H1 (cell line): ENCODE measurements at regions not wholly inside any gene's neighbourhood (a gene's known extent, or its start where the extent isn't known, plus 50 kb on each side); places are given as distances from the start of the nearest gene placed in this dataset.

Experiments
- CTCF ChIA-PET: fragments of 300-600 bp; sonication (Branson Sonifier 250); formaldehyde crosslinking; loops from one replicate; lab custom pipeline; 2021; ENCODE audit not compliant: partially characterized antibody; lab: Charles Lee
- POLR2A ChIA-PET: fragments of 300-600 bp; sonication (Branson Sonifier 250); formaldehyde crosslinking; loops from one replicate; lab custom pipeline; 2021; ENCODE audit warnings: inconsistent platforms; ENCODE audit not compliant: partially characterized antibody; lab: Charles Lee
- DNase-seq, 2 experiments: peaks; one replicate each; pipeline versions ENCODE4 v3.0.0 to v3.0.0-alpha.2; 2010 to 2022; ENCODE audit warnings: low spot score in 2 of 2, low read depth in 1 of 2, mixed read lengths in 1 of 2
- FAIRE-seq: peaks from 2 replicates; lab custom pipeline; 2011; peaks lifted over from hg19 to GRCh38; lab: Jason Lieb, UNC
- H2AFZ ChIP-seq: 2 replicates; pipeline ENCODE4 v1.8.1; 2012; ENCODE audit warnings: low read length, inconsistent platforms
- H2AK5ac ChIP-seq: 2 replicates; pipeline ENCODE4 v1.6.1; 2013; ENCODE audit warnings: low read depth, low read length
- H2BK120ac ChIP-seq: replicated peaks from 2 replicates; pipeline ENCODE3; 2013; ENCODE audit warnings: low read depth, low read length, inconsistent platforms
- H2BK12ac ChIP-seq: 2 replicates; pipeline ENCODE4 v1.6.1; 2013; ENCODE audit warnings: low read depth, low read length
- H2BK15ac ChIP-seq: 2 replicates; pipeline ENCODE4 v1.6.1; 2013; ENCODE audit warnings: low read length
- H2BK20ac ChIP-seq: 2 replicates; pipeline ENCODE4 v1.6.1; 2013; ENCODE audit warnings: low read length
- H2BK5ac ChIP-seq: 2 replicates; pipeline ENCODE4 v1.6.1; 2013; ENCODE audit warnings: low read depth, low read length
- H3K14ac ChIP-seq: 2 replicates; pipeline ENCODE4 v1.6.1; 2013; ENCODE audit warnings: inconsistent platforms; ENCODE audit not compliant: insufficient read length
- H3K18ac ChIP-seq: 2 replicates; pipeline ENCODE4 v1.6.1; 2013; ENCODE audit warnings: low read length; ENCODE audit errors: extremely low read depth
- H3K23ac ChIP-seq: 2 replicates; pipeline ENCODE4 v1.6.1; 2013; ENCODE audit warnings: inconsistent platforms; ENCODE audit not compliant: insufficient read length
- H3K23me2 ChIP-seq: 2 replicates; pipeline ENCODE4 v1.6.1; 2013; ENCODE audit warnings: low read depth, low read length
- H3K27ac ChIP-seq: 2 replicates; pipeline ENCODE4 v1.6.1; 2011; ENCODE audit warnings: low read depth, low read length, inconsistent platforms
- H3K27me3 ChIP-seq, 4 experiments: replicated peaks in 1 of 4; 1 replicate in 1 of 4; 2 replicates in 3 of 4; pipeline versions ENCODE4 v1.6.1 to v1.8.1; 2011 to 2013; ENCODE audit warnings: low read length in 3 of 4, mild to moderate bottlenecking in 3 of 4, inconsistent platforms in 2 of 4, mixed read lengths in 2 of 4, moderate library complexity in 1 of 4; ENCODE audit not compliant: control insufficient read depth in 3 of 4, insufficient read depth in 3 of 4; ENCODE audit errors: extremely low read depth in 1 of 4
- H3K36me3 ChIP-seq, 4 experiments: 2 replicates each; pipeline versions ENCODE4 v1.6.1 to v1.8.1; 2011 to 2013; ENCODE audit warnings: mild to moderate bottlenecking in 4 of 4, low read length in 3 of 4, moderate library complexity in 2 of 4, control low read depth in 1 of 4, inconsistent platforms in 1 of 4; ENCODE audit not compliant: insufficient read depth in 4 of 4, control insufficient read depth in 2 of 4
- H3K4ac ChIP-seq: replicated peaks from 2 replicates; pipeline ENCODE3; 2013; ENCODE audit warnings: low read length, low read depth, mixed read lengths, inconsistent platforms; ENCODE audit not compliant: insufficient read length
- H3K4me1 ChIP-seq, 4 experiments: replicated peaks in 1 of 4; 1 replicate in 1 of 4; 2 replicates in 3 of 4; pipeline versions ENCODE4 v1.6.1 to v1.8.1; 2011 to 2013; ENCODE audit warnings: low read length in 3 of 4, inconsistent platforms in 2 of 4, mixed read lengths in 1 of 4; ENCODE audit not compliant: insufficient read depth in 4 of 4, control insufficient read depth in 3 of 4
- H3K4me2 ChIP-seq, 2 experiments: 2 replicates each; pipeline versions ENCODE4 v1.6.1 to v1.8.1; 2011 to 2013; ENCODE audit warnings: low read depth in 2 of 2, low read length in 2 of 2, control low read depth in 1 of 2, inconsistent platforms in 1 of 2, mild to moderate bottlenecking in 1 of 2; ENCODE audit not compliant: insufficient read depth in 1 of 2
- H3K4me3 ChIP-seq, 4 experiments: fragments of 200-600, 300-600 bp in 1 of 4; sonication (generic), shearing (Covaris generic), sonication (Bioruptor Twin) in 1 of 4; 2 replicates each; pipeline versions ENCODE4 v1.5.1 to v1.8.1; 2011 to 2016; ENCODE audit warnings: low read length in 4 of 4, low read depth in 3 of 4, control low read depth in 2 of 4, inconsistent platforms in 2 of 4, mild to moderate bottlenecking in 2 of 4, mixed read lengths in 1 of 4, moderate library complexity in 1 of 4; ENCODE audit not compliant: insufficient read depth in 2 of 4; ENCODE audit errors: extremely low read depth in 1 of 4
- H3K56ac ChIP-seq: replicated peaks from 2 replicates; pipeline ENCODE3; 2013; ENCODE audit warnings: low read depth, mild to moderate bottlenecking, mixed read lengths, low read length, inconsistent platforms; ENCODE audit not compliant: insufficient read length
- H3K79me1 ChIP-seq: 2 replicates; pipeline ENCODE4 v1.6.1; 2013; ENCODE audit warnings: low read depth, low read length, control low read depth
- H3K79me2 ChIP-seq, 2 experiments: 2 replicates each; pipeline versions ENCODE4 v1.6.1 to v1.8.1; 2012 to 2013; ENCODE audit warnings: low read length in 2 of 2, mild to moderate bottlenecking in 2 of 2, inconsistent platforms in 1 of 2; ENCODE audit not compliant: insufficient read depth in 2 of 2, control insufficient read depth in 1 of 2
- H3K9ac ChIP-seq, 4 experiments: replicated peaks in 1 of 4; 1 replicate in 1 of 4; 2 replicates in 3 of 4; pipeline versions ENCODE4 v1.6.1 to v1.8.1; 2011 to 2013; ENCODE audit warnings: low read depth in 3 of 4, low read length in 3 of 4, control low read depth in 2 of 4, mild to moderate bottlenecking in 2 of 4, moderate library complexity in 2 of 4, inconsistent platforms in 1 of 4; ENCODE audit errors: extremely low read depth in 1 of 4
- H3K9me3 ChIP-seq, 2 experiments: 2 replicates each; pipeline versions ENCODE4 v1.6.1 to v1.8.1; 2012 to 2013; ENCODE audit warnings: mild to moderate bottlenecking in 2 of 2, moderate library complexity in 2 of 2, control low read depth in 1 of 2, inconsistent platforms in 1 of 2, low read depth in 1 of 2, low read length in 1 of 2, mixed read lengths in 1 of 2; ENCODE audit not compliant: insufficient read depth in 2 of 2
- H4K20me1 ChIP-seq, 2 experiments: replicated peaks in 1 of 2; 2 replicates each; pipeline versions ENCODE3 to v1.8.1; 2011 to 2013; ENCODE audit warnings: inconsistent platforms in 2 of 2, low read length in 2 of 2, mild to moderate bottlenecking in 1 of 2; ENCODE audit not compliant: insufficient read depth in 2 of 2, control insufficient read depth in 1 of 2
- H4K5ac ChIP-seq: 2 replicates; pipeline ENCODE4 v1.6.1; 2013; ENCODE audit warnings: low read length, low read depth, mixed read lengths, inconsistent platforms; ENCODE audit not compliant: insufficient read length
- H4K8ac ChIP-seq: 2 replicates; pipeline ENCODE4 v1.8.0; 2013; ENCODE audit warnings: mild to moderate bottlenecking, moderate library complexity, low read length, inconsistent platforms; ENCODE audit not compliant: insufficient read depth; ENCODE audit errors: extremely low read depth
- H4K91ac ChIP-seq: replicated peaks from 2 replicates; pipeline ENCODE3; 2013; ENCODE audit warnings: low read length, mixed read lengths, inconsistent platforms; ENCODE audit not compliant: insufficient read length
- BACH1 ChIP-seq: IDR thresholded peaks from 2 replicates; pipeline ENCODE4 v1.6.1; 2012; ENCODE audit warnings: low read length, improper control_type of control experiment
- CTCF ChIP-seq, 3 experiments: IDR thresholded peaks; 1 replicate in 2 of 3; 2 replicates in 1 of 3; pipeline versions ENCODE4 v1.5.1 to v1.6.1; 2011; ENCODE audit warnings: low read length in 3 of 3, mild to moderate bottlenecking in 3 of 3, inconsistent platforms in 2 of 3, low read depth in 1 of 3, moderate library complexity in 1 of 3; ENCODE audit not compliant: insufficient read depth in 1 of 3; ENCODE audit errors: control extremely low read depth in 1 of 3
- HDAC2 ChIP-seq, 2 experiments: fragments of 300-600 bp in 1 of 2; sonication (generic) in 1 of 2; IDR thresholded peaks; 2 replicates each; pipeline ENCODE4 v1.6.1; 2011 to 2012; ENCODE audit warnings: low read depth in 2 of 2, low read length in 2 of 2, mild to moderate bottlenecking in 2 of 2, moderate library complexity in 2 of 2, borderline replicate concordance in 1 of 2, inconsistent platforms in 1 of 2
- KDM1A ChIP-seq: fragments of 200-600, 300-600 bp; sonication (generic); IDR thresholded peaks from 2 replicates; pipeline ENCODE4 v1.7.1; 2016; ENCODE audit warnings: mild to moderate bottlenecking, low read length, borderline replicate concordance
- RXRA ChIP-seq: IDR thresholded peaks from 2 replicates; pipeline ENCODE4 v1.6.1; 2011; ENCODE audit warnings: low read depth, mild to moderate bottlenecking, low read length, moderate library complexity; ENCODE audit not compliant: insufficient read depth
- SP4 ChIP-seq: IDR thresholded peaks from 2 replicates; pipeline ENCODE4 v1.6.1; 2012; ENCODE audit warnings: low read length, inconsistent platforms
- SUZ12 ChIP-seq: fragments of 200-600 bp; sonication (generic); IDR thresholded peaks from 2 replicates; pipeline ENCODE4 v1.6.1; 2012; ENCODE audit warnings: mild to moderate bottlenecking, inconsistent platforms, low read length, moderate library complexity, mixed read lengths
- TBP ChIP-seq: IDR thresholded peaks from 2 replicates; pipeline ENCODE4 v1.6.1; 2011; ENCODE audit warnings: low read depth, low read length, improper control_type of control experiment
- TCF12 ChIP-seq: IDR thresholded peaks from 2 replicates; pipeline ENCODE4 v1.6.1; 2011; ENCODE audit warnings: low read depth, mild to moderate bottlenecking, low read length
- YY1 ChIP-seq: IDR thresholded peaks from 2 replicates; pipeline ENCODE4 v1.6.1; 2011; ENCODE audit warnings: low read depth, mild to moderate bottlenecking, low read length
- WGBS, 2 experiments: shearing (Covaris generic) in 1 of 2; methylation state at CpG; one replicate each; pipeline versions ENCODE4 v1.1.6 to v1.1.7; 2013 to 2015; ENCODE audit warnings: low lambda C conversion rate in 2 of 2, mixed read lengths in 2 of 2, inconsistent platforms in 1 of 2, low coverage in 1 of 2, missing lambda C conversion rate in 1 of 2; ENCODE audit not compliant: insufficient replicate concordance in 2 of 2, insufficient coverage in 1 of 2, insufficient read length in 1 of 2; ENCODE audit errors: extremely low coverage in 1 of 2, missing lambda C conversion rate in 1 of 2; 5-methylcytosine and 5-hydroxymethylcytosine counted together

DNA sequence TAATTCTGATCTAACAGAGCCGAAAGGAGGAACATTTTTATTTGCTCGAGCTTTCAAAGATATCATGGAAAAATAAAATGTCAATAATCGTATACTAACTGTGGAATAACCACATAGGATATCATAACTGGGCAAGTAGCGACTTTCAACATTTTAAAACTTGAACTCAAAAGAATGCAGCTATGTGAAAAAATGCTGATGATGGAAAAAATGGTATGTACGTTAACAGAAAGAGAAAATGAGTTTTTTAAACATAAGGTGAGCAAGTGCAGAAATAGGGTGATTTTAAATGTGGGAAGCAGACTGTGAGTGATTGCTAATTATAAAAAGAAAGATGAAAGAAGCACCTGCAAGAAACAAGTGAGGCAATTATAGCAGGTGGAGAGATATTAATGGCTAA is 238.3 kb upstream of the HSF2 start:
- FAIRE-seq (no peak), DNase-seq (no peak)
- Histone ChIP-seq H2BK12ac (no peak overlapping the region), H4K91ac (no peak overlapping the region), H3K56ac (no peak overlapping the region), H3K27me3 (no peaks in the 10 kb centered on the region), H3K4me3 (no peak overlapping the region), H3K27ac (no peak overlapping the region), H3K23me2 (no peaks in the 10 kb centered on the region), H2AK5ac (no peak overlapping the region), H3K4me2 (no peak overlapping the region), H2BK120ac (no peak overlapping the region), H3K4me1 (no peaks in the 10 kb centered on the region), H3K9me3 (peaks cover 0 to 6% of the 10 kb centered on the region in 2 experiments; a peak in 1 of 4 replicates), H3K4ac (no peak overlapping the region), H2AFZ (no peak overlapping the region), H4K5ac (no peak overlapping the region), H4K8ac (no peak overlapping the region), H3K14ac (no peak overlapping the region), H2BK20ac (no peak overlapping the region), H2BK5ac (no peak overlapping the region), H3K23ac (no peak overlapping the region), H4K20me1 (no peaks in the 10 kb centered on the region), H3K36me3 (no peaks in the 10 kb centered on the region), H3K79me2 (no peaks in the 10 kb centered on the region), H3K79me1 (no peaks in the 10 kb centered on the region), H3K18ac (no peak overlapping the region), H2BK15ac (no peak overlapping the region), H3K9ac (no peak overlapping the region)
- WGBS, 2 experiments, result 90 to 100% methylated on average over 1 to 5 of the region's 5 CpGs
- CTCF ChIA-PET, result interaction anchor here (0.7 kb wide), 1 partner anchor 462 kb away, joined by 3 read pairs; no protein-coding TSS in a partner anchor
- no peak for TF ChIP-seq HDAC2 (IDR thresholded peaks at IDR 0.05; ENCODE audit: borderline replicate concordance in 1 of 2, low read depth in 2 of 2, low read length in 2 of 2)
- TF ChIP-seq KDM1A, result no peak
- TF ChIP-seq YY1, result no peak
- no peak for TF ChIP-seq TCF12
- no peak for TF ChIP-seq SUZ12
- no peak for TF ChIP-seq CTCF (IDR thresholded peaks at IDR 0.05; ENCODE audit: control extremely low read depth in 1 of 3, insufficient read depth in 1 of 3, low read depth in 1 of 3, low read length in 3 of 3)
- no peak for TF ChIP-seq BACH1
- no peak for TF ChIP-seq RXRA
- no peak for TF ChIP-seq TBP
- TF ChIP-seq SP4, result no peak
- POLR2A ChIA-PET, result no interaction called here
